HepG2 (cell line): ENCODE measurements at regions not wholly inside any gene's neighbourhood (a gene's known extent, or its start where the extent isn't known, plus 50 kb on each side); places are given as distances from the start of the nearest gene placed in this dataset.

Experiments used
- ATAC-seq: fragments of 200-7000 bp; cut with Tn5 transposase; 3 replicates; pipeline ENCODE4 v1.9.1; 2020; ENCODE audit warnings: mild to moderate bottlenecking, moderate library complexity
- BruUV-seq: library from RNA; stranded (reverse); fragments of 400-500 nt; replicated peaks from 2 replicates; lab custom pipeline; 2021; lab: Mats Ljungman, UMichigan
- CTCF ChIA-PET: fragments of 300-600 bp; formaldehyde crosslinking; extraction: SDS; loops from one replicate; lab custom pipeline; 2021; ENCODE audit warnings: low total read pairs, inconsistent platforms, low intra/inter-chr PET ratio; lab: Yijun Ruan, JAX
- POLR2A ChIA-PET: fragments of 350-600 bp; sonication (Branson Sonifier 250); formaldehyde crosslinking; loops from one replicate; lab custom pipeline; 2020; ENCODE audit warnings: antibody characterized with exemption, inconsistent platforms; lab: Yijun Ruan, JAX
- DNase-seq: peaks from one replicate; pipeline ENCODE4 v3.0.0-alpha.2; 2015; ENCODE audit warnings: low spot score
- FAIRE-seq: peaks from 3 replicates; lab custom pipeline; 2011; peaks lifted over from hg19 to GRCh38; lab: Jason Lieb, UNC
- H2AFZ ChIP-seq: one replicate; pipeline ENCODE4 v1.6.1; 2011; ENCODE audit warnings: low read length, inconsistent platforms
- H3K27ac ChIP-seq: fragments of 300-600 bp; 3 replicates; pipeline ENCODE4 v1.8.0; 2011; ENCODE audit warnings: mixed run types, mild to moderate bottlenecking, mixed read lengths, low read length, inconsistent platforms; ENCODE audit not compliant: insufficient read depth; ENCODE audit errors: extremely low read length
- H3K27me3 ChIP-seq, 2 experiments: fragments of 200-600 bp in 1 of 2; 2 replicates in 1 of 2; 3 replicates in 1 of 2; pipeline versions ENCODE4 v1.6.0 to v1.8.0; 2011; ENCODE audit warnings: low read length in 2 of 2, mild to moderate bottlenecking in 2 of 2, moderate library complexity in 2 of 2, inconsistent platforms in 1 of 2; ENCODE audit not compliant: insufficient read depth in 2 of 2, control insufficient read depth in 1 of 2
- H3K36me3 ChIP-seq, 2 experiments: fragments of 200-600 bp in 1 of 2; replicated peaks in 1 of 2; 2 replicates in 1 of 2; 3 replicates in 1 of 2; pipeline versions ENCODE4 v1.5.1 to v1.8.0; 2011; ENCODE audit warnings: low read length in 2 of 2, inconsistent platforms in 1 of 2; ENCODE audit not compliant: insufficient read depth in 2 of 2, control insufficient read depth in 1 of 2
- H3K4me1 ChIP-seq: 2 replicates; pipeline ENCODE4 v1.5.1; 2012; ENCODE audit warnings: low read length, inconsistent platforms; ENCODE audit not compliant: insufficient read depth
- H3K4me2 ChIP-seq: 2 replicates; pipeline ENCODE4 v1.6.0; 2011; ENCODE audit warnings: low read depth, low read length, inconsistent platforms
- H3K4me3 ChIP-seq, 3 experiments: fragments of 200-600 bp in 1 of 3; sonication (generic), shearing (Covaris generic) in 1 of 3; replicated peaks in 1 of 3; 2 replicates each; pipeline ENCODE4 v1.5.1; 2011 to 2016; ENCODE audit warnings: low read length in 3 of 3, inconsistent platforms in 2 of 3, low read depth in 2 of 3, mild to moderate bottlenecking in 2 of 3, control low read depth in 1 of 3, mixed read lengths in 1 of 3; ENCODE audit not compliant: insufficient read depth in 1 of 3
- H3K79me2 ChIP-seq: one replicate; pipeline ENCODE4 v1.6.1; 2011; ENCODE audit warnings: low read length, inconsistent platforms; ENCODE audit not compliant: insufficient read depth
- H3K9ac ChIP-seq: 2 replicates; pipeline ENCODE4 v1.6.0; 2011; ENCODE audit warnings: mild to moderate bottlenecking, low read depth, low read length, inconsistent platforms; ENCODE audit not compliant: insufficient read depth
- H3K9me3 ChIP-seq: 2 replicates; pipeline ENCODE4 v1.5.1; 2012; ENCODE audit warnings: mild to moderate bottlenecking, low read length
- H4K20me1 ChIP-seq: 2 replicates; pipeline ENCODE4 v1.6.0; 2011; ENCODE audit warnings: inconsistent platforms, mild to moderate bottlenecking, low read length, moderate library complexity; ENCODE audit not compliant: insufficient read depth
- EEA1 ChIP-seq: sonication (generic); formaldehyde crosslinking; IDR thresholded peaks from 2 replicates; pipeline ENCODE4 v1.5.1; 2020; ENCODE audit warnings: mild to moderate bottlenecking, missing genetic modification reagents, borderline replicate concordance
- ELF3 ChIP-seq: IDR thresholded peaks from 2 replicates; pipeline ENCODE4 v1.6.1; 2016; ENCODE audit warnings: missing genetic modification reagents, missing compliant biosample characterization
- POGZ ChIP-seq: sonication (generic); formaldehyde crosslinking; IDR thresholded peaks from 2 replicates; pipeline ENCODE4 v1.4.0; 2020; ENCODE audit warnings: mild to moderate bottlenecking, missing genetic modification reagents
- RARA ChIP-seq: IDR thresholded peaks from 2 replicates; pipeline ENCODE4 v1.6.1; 2016; ENCODE audit warnings: missing genetic modification reagents, missing compliant biosample characterization
- SAP130 ChIP-seq: IDR thresholded peaks from 2 replicates; pipeline ENCODE4 v1.6.1; 2016; ENCODE audit warnings: low read depth
- SNAPC5 ChIP-seq: sonication (generic); formaldehyde crosslinking; IDR thresholded peaks from 2 replicates; pipeline ENCODE4 v1.8.1; 2023; ENCODE audit warnings: mild to moderate bottlenecking, missing genetic modification reagents, borderline replicate concordance
- SSRP1 ChIP-seq: IDR thresholded peaks from 2 replicates; pipeline ENCODE4 v1.6.1; 2016; ENCODE audit warnings: control low read depth
- SYNCRIP ChIP-seq: fragments of 200-400 bp; formaldehyde crosslinking; IDR thresholded peaks from 2 replicates; pipeline ENCODE4 v1.6.1; 2018; ENCODE audit warnings: mild to moderate bottlenecking, low read depth, low read length; ENCODE audit not compliant: insufficient read depth
- TBX2 ChIP-seq: sonication (generic); formaldehyde crosslinking; IDR thresholded peaks from 2 replicates; pipeline ENCODE4 v1.5.0; 2020; ENCODE audit warnings: missing genetic modification reagents, mild to moderate bottlenecking, borderline replicate concordance
- USF2 ChIP-seq, 2 experiments: sonication (generic) in 1 of 2; formaldehyde crosslinking in 1 of 2; IDR thresholded peaks; 2 replicates each; pipeline versions ENCODE4 v1.5.1 to v1.6.1; 2011 to 2020; ENCODE audit warnings: borderline replicate concordance in 1 of 2, low read depth in 1 of 2, low read length in 1 of 2, mild to moderate bottlenecking in 1 of 2, missing genetic modification reagents in 1 of 2, moderate library complexity in 1 of 2
- ZFP36L2 ChIP-seq: sonication (generic); formaldehyde crosslinking; IDR thresholded peaks from 2 replicates; pipeline ENCODE4 v1.4.0; 2020; ENCODE audit warnings: missing genetic modification reagents
- ZFYVE20 ChIP-seq: sonication (generic); formaldehyde crosslinking; IDR thresholded peaks from 2 replicates; pipeline ENCODE4 v1.8.0; 2023; ENCODE audit warnings: low read depth, mild to moderate bottlenecking, moderate library complexity, missing genetic modification reagents, borderline replicate concordance
- ZNF205 ChIP-seq: IDR thresholded peaks from 2 replicates; pipeline ENCODE4 v1.6.1; 2018; ENCODE audit warnings: missing biosample characterization, missing genetic modification reagents
- ZNF263 ChIP-seq: sonication (generic); formaldehyde crosslinking; IDR thresholded peaks from 2 replicates; pipeline ENCODE4 v1.4.0; 2020; ENCODE audit warnings: missing genetic modification reagents
- ZNF264 ChIP-seq: sonication (generic); formaldehyde crosslinking; IDR thresholded peaks from 2 replicates; pipeline ENCODE4 v1.4.0; 2020; ENCODE audit warnings: missing genetic modification reagents
- WGBS: methylation state at CpG from one replicate; pipeline ENCODE4 v1.1.6; 2017; ENCODE audit warnings: low lambda C conversion rate; 5-methylcytosine and 5-hydroxymethylcytosine counted together
- in situ Hi-C: cut with HindIII; loops from 2 replicates; pipeline ENCODE4 v1.10.0; 2017; ENCODE audit warnings: low pct_unique_long_range_greater_than_20kb; ENCODE audit not compliant: extremely low pct_ligation_motif_present
- intact Hi-C: fragments of 100-400 bp; cut with micrococcal nuclease; formaldehyde crosslinking; loops from one replicate; pipeline ENCODE4 v1.10.0; 2022; ENCODE audit not compliant: unreplicated experiment

GRCh38 chr6:12592634-12593033 is 123.9 kb upstream of the PHACTR1 start:
- 37% methylated on average over 4 of the region's 4 CpGs for WGBS
- ATAC-seq, result no peak
- BruUV-seq, result no TSS peak
- intact Hi-C loops (no loop called here), in situ Hi-C loops (no loop called here)
- no peak overlapping the region for H3K4me2 ChIP-seq
- TF ChIP-seq ZNF205 (CRISPR knock-in tag), result no peak
- H3K4me1 ChIP-seq, result peaks cover 11% of the 10 kb centered on the region
- ChIA-PET POLR2A (no interaction called here), CTCF (no interaction called here)
- no peaks in the 10 kb centered on the region for H3K79me2 ChIP-seq
- H3K27me3 ChIP-seq, result no peaks in the 10 kb centered on the region
- H3K27ac ChIP-seq, result no peak overlapping the region
- no peak for DNase-seq
- H3K9ac ChIP-seq, result no peak overlapping the region
- H3K9me3 ChIP-seq, result no peaks in the 10 kb centered on the region
- H3K4me3 ChIP-seq, result no peak overlapping the region
- no peak for FAIRE-seq
- H2AFZ ChIP-seq, result no peak overlapping the region
- H4K20me1 ChIP-seq, result no peaks in the 10 kb centered on the region
- no peaks in the 10 kb centered on the region for H3K36me3 ChIP-seq

- Histone ChIP-seq H3K4me2 (peak overlapping the region; percentile 37; the same call in 1 of the 2 replicates), H3K9ac (no peak overlapping the region), H4K20me1 (no peaks in the 10 kb centered on the region), H3K4me3 (no peak overlapping the region), H3K9me3 (no peaks in the 10 kb centered on the region), H3K36me3 (no peaks in the 10 kb centered on the region), H3K27ac (no peak overlapping the region), H3K4me1 (peaks cover 11% of the 10 kb centered on the region), H3K27me3 (no peaks in the 10 kb centered on the region), H2AFZ (no peak overlapping the region), H3K79me2 (no peaks in the 10 kb centered on the region)
- WGBS, result 24% methylated on average over 12 of the region's 12 CpGs
- ATAC-seq, result peak; percentile 58
- no TSS peak for BruUV-seq
- ChIA-PET POLR2A (no interaction called here), CTCF (no interaction called here)
- in situ Hi-C loops, result no loop called here
- intact Hi-C loops, result no loop called here
- FAIRE-seq, result no peak
- DNase-seq, result peak; percentile 20
- TF ChIP-seq RARA (CRISPR knock-in tag) (no peak), SSRP1 (CRISPR knock-in tag) (no peak), TBX2 (CRISPR knock-in tag) (no peak), ZFP36L2 (CRISPR knock-in tag) (no peak), ZNF263 (no peak), SNAPC5 (CRISPR knock-in tag) (no peak), SYNCRIP (no peak), ZNF264 (CRISPR knock-in tag) (no peak), USF2 (IDR thresholded peaks at IDR 0.05; ENCODE audit: low read depth, low read length) (no peak), USF2 (CRISPR knock-in tag; IDR thresholded peaks at IDR 0.05; ENCODE audit: borderline replicate concordance) (no peak), ELF3 (no peak), EEA1 (no peak), POGZ (CRISPR knock-in tag) (peak; percentile 43; the same call in 1 of the 2 replicates), ZFYVE20 (no peak), SAP130 (CRISPR knock-in tag) (no peak)
Observed at GRCh38 chr6:12593771-12594529, 122.6 kb upstream of the PHACTR1 start.
